A673 (cell line): ENCODE measurements at regions not wholly inside any gene's neighbourhood (a gene's known extent, or its start where the extent isn't known, plus 50 kb on each side); places are given as distances from the start of the nearest gene placed in this dataset.

Experiments used
- BruUV-seq: library from RNA; stranded (reverse); fragments of 400-500 nt; replicated peaks from 2 replicates; lab custom pipeline; 2021; lab: Mats Ljungman, UMichigan
- CTCF ChIA-PET: fragments of 300-600 bp; sonication (Branson Sonifier 250); formaldehyde crosslinking; loops from one replicate; lab custom pipeline; 2022; ENCODE audit warnings: antibody characterized with exemption; lab: Charles Lee
- POLR2A ChIA-PET: fragments of 300-600 bp; sonication (Branson Sonifier 250); formaldehyde crosslinking; loops from one replicate; lab custom pipeline; 2022; ENCODE audit warnings: antibody characterized with exemption; ENCODE audit not compliant: low non-redundant PET; lab: Charles Lee
- DNase-seq: peaks from one replicate; pipeline ENCODE4 v3.0.0-alpha.2; 2015; ENCODE audit warnings: low spot score
- H3K27ac ChIP-seq: fragments of 200-600 bp; sonication (generic); 2 replicates; pipeline ENCODE4 v1.5.1; 2016; ENCODE audit warnings: mixed run types, low read depth, mild to moderate bottlenecking, mixed read lengths, antibody characterized with exemption, low read length; ENCODE audit not compliant: poor library complexity, severe bottlenecking
- H3K27me3 ChIP-seq: fragments of 200-600 bp; sonication (generic); replicated peaks from 2 replicates; pipeline ENCODE4 v1.6.1; 2017; ENCODE audit warnings: mixed run types, low read depth, mild to moderate bottlenecking, mixed read lengths, antibody characterized with exemption, low read length; ENCODE audit not compliant: insufficient read depth, poor library complexity
- H3K36me3 ChIP-seq: fragments of 200-600 bp; sonication (generic); 2 replicates; pipeline ENCODE4 v1.6.1; 2016; ENCODE audit warnings: mixed run types, mild to moderate bottlenecking, mixed read lengths, antibody characterized with exemption, low read length; ENCODE audit not compliant: insufficient read depth, poor library complexity, severe bottlenecking
- H3K4me1 ChIP-seq: fragments of 200-600 bp; sonication (generic); 2 replicates; pipeline ENCODE4 v1.6.1; 2017; ENCODE audit warnings: mixed run types, mild to moderate bottlenecking, mixed read lengths, antibody characterized with exemption, low read length; ENCODE audit not compliant: insufficient read depth, poor library complexity, severe bottlenecking
- H3K4me3 ChIP-seq: fragments of 200-600 bp; sonication (generic); 2 replicates; pipeline ENCODE4 v1.5.1; 2016; ENCODE audit warnings: low read depth, mixed run types, mild to moderate bottlenecking, mixed read lengths, low read length; ENCODE audit not compliant: poor library complexity, severe bottlenecking
- H3K9me3 ChIP-seq: fragments of 200-600 bp; sonication (generic); 2 replicates; pipeline ENCODE4 v1.6.1; 2016; ENCODE audit warnings: mixed run types, low read depth, mild to moderate bottlenecking, mixed read lengths, antibody characterized with exemption, low read length; ENCODE audit not compliant: poor library complexity, severe bottlenecking
- CTCF ChIP-seq: fragments of 300-800, 200-600 bp; sonication (generic); conservative IDR thresholded peaks from 2 replicates; pipeline ENCODE4 v1.5.1; 2017; ENCODE audit warnings: low read depth, mild to moderate bottlenecking, antibody characterized with exemption, low read length, moderate library complexity, mixed read lengths
- EZH2 ChIP-seq: fragments of 200-600 bp; sonication (generic); IDR thresholded peaks from 2 replicates; pipeline ENCODE4 v1.6.1; 2017; ENCODE audit warnings: borderline replicate concordance, low read depth, mild to moderate bottlenecking, mixed read lengths, antibody characterized with exemption, low read length; ENCODE audit not compliant: poor library complexity, severe bottlenecking
- intact Hi-C: fragments of 100-400 bp; cut with micrococcal nuclease; formaldehyde crosslinking; loops from one replicate; pipeline ENCODE4 v1.10.0; 2022; ENCODE audit not compliant: unreplicated experiment

GRCh38 chr3:117939425-117940027 is 1095.1 kb downstream of the IGSF11 start:
- BruUV-seq: no TSS peak
- TF ChIP-seq EZH2 (no peak), CTCF (no peak)

GRCh38 chr3:117941015-117941414 is 1093.6 kb downstream of the IGSF11 start:
- POLR2A ChIA-PET: no interaction called here
- CTCF ChIA-PET: no interaction called here
- no peak overlapping the region for H3K27ac ChIP-seq
- intact Hi-C loops: no loop called here
- H3K4me3 ChIP-seq: no peak overlapping the region
- no peak for TF ChIP-seq CTCF
- TF ChIP-seq EZH2: no peak
- no TSS peak for BruUV-seq
- no peaks in the 10 kb centered on the region for H3K9me3 ChIP-seq
- H3K36me3 ChIP-seq: no peaks in the 10 kb centered on the region
- H3K27me3 ChIP-seq: no peaks in the 10 kb centered on the region
- H3K4me1 ChIP-seq: no peaks in the 10 kb centered on the region
- no peak for DNase-seq

More at GRCh38 chr3:117939425-117940027, 1095.1 kb downstream of the IGSF11 start:
- ChIA-PET CTCF (no interaction called here), POLR2A (no interaction called here)
- Histone ChIP-seq H3K27me3 (no peaks in the 10 kb centered on the region), H3K27ac (no peak overlapping the region), H3K36me3 (no peaks in the 10 kb centered on the region), H3K9me3 (no peaks in the 10 kb centered on the region), H3K4me1 (no peaks in the 10 kb centered on the region), H3K4me3 (no peak overlapping the region)
- intact Hi-C loops: no loop called here
- DNase-seq: no peak

GRCh38 chr3:117941756-117942155 is 1092.9 kb downstream of the IGSF11 start:
- intact Hi-C loops: no loop called here
- ChIA-PET POLR2A (no interaction called here), CTCF (no interaction called here)
- H3K36me3 ChIP-seq: no peaks in the 10 kb centered on the region
- no TSS peak for BruUV-seq
- TF ChIP-seq EZH2: no peak
- TF ChIP-seq CTCF: no peak
- H3K9me3 ChIP-seq: no peaks in the 10 kb centered on the region
- H3K27ac ChIP-seq: no peak overlapping the region
- H3K4me1 ChIP-seq: no peaks in the 10 kb centered on the region
- H3K4me3 ChIP-seq: no peak overlapping the region
- no peaks in the 10 kb centered on the region for H3K27me3 ChIP-seq
- DNase-seq: no peak
